Kidney (tissue), 13 donors: ENCODE measurements at regions not wholly inside any gene's neighbourhood (a gene's known extent, or its start where the extent isn't known, plus 50 kb on each side); places are given as distances from the start of the nearest gene placed in this dataset.

ENCODE experiments used
- DNase-seq, 5 donors: peaks; one replicate each; pipeline ENCODE4 v3.0.0-alpha.2; 2013 to 2020
- FAIRE-seq: peaks from 2 replicates; lab custom pipeline; 2012; peaks lifted over from hg19 to GRCh38; lab: Jason Lieb, UNC
- H3K27ac ChIP-seq, 2 donors: one replicate each; pipeline ENCODE4 v1.7.0; 2013; ENCODE audit warnings: low read depth in 2 of 2, low read length in 2 of 2, inconsistent platforms in 1 of 2
- H3K27me3 ChIP-seq: one replicate; pipeline ENCODE4 v1.7.1; 2013; ENCODE audit warnings: low read length, inconsistent platforms; ENCODE audit not compliant: control insufficient read depth, insufficient read depth
- H3K36me3 ChIP-seq, 3 donors: one replicate each; pipeline versions ENCODE4 v1.7.0 to v1.7.1; 2013; ENCODE audit warnings: low read length in 3 of 3, control low read depth in 1 of 3, inconsistent platforms in 1 of 3; ENCODE audit not compliant: insufficient read depth in 3 of 3, control insufficient read depth in 2 of 3
- H3K4me1 ChIP-seq, 3 donors: one replicate each; pipeline versions ENCODE4 v1.7.0 to v1.7.1; 2013; ENCODE audit warnings: low read length in 3 of 3, inconsistent platforms in 1 of 3, low read depth in 1 of 3; ENCODE audit not compliant: control insufficient read depth in 2 of 3, insufficient read depth in 2 of 3
- H3K4me3 ChIP-seq, 3 donors: one replicate each; pipeline versions ENCODE4 v1.7.0 to v1.8.1; 2013; ENCODE audit warnings: low read length in 3 of 3, control low read depth in 1 of 3, inconsistent platforms in 1 of 3
- H3K9ac ChIP-seq, 3 donors: one replicate each; pipeline versions ENCODE4 v1.7.0 to v1.7.1; 2013; ENCODE audit warnings: low read length in 3 of 3, control low read depth in 1 of 3, inconsistent platforms in 1 of 3
- H3K9me3 ChIP-seq, 3 donors: one replicate each; pipeline versions ENCODE4 v1.7.0 to v1.7.1; 2013; ENCODE audit warnings: low read length in 3 of 3, control low read depth in 1 of 3, inconsistent platforms in 1 of 3; ENCODE audit not compliant: control insufficient read depth in 2 of 3, insufficient read depth in 1 of 3
- CTCF ChIP-seq: IDR thresholded peaks from 3 replicates; pipeline ENCODE4 v1.5.1; 2012; ENCODE audit warnings: mild to moderate bottlenecking, moderate library complexity, borderline replicate concordance; ENCODE audit not compliant: insufficient read depth; ENCODE audit errors: extremely low read depth
- intact Hi-C: fragments of 100-400 bp; cut with DNase I; formaldehyde crosslinking; loops from one replicate; pipeline ENCODE4 v1.11.1; 2022
- donor health status: control.
- donor health status: control.
- donor health status: control.
- donor health status: control.
- donor health status: control.
- donor health status: DM: yes; HTN: yes; CAD: no.
- donor health status: Normal renal cell carcinoma (clear cell type).

GRCh38 chr3:107992976-107993684 is 97.7 kb downstream of the CD47 start:
- Histone ChIP-seq H3K9me3 (no peaks in the 10 kb centered on the region), H3K4me1 (no peaks in the 10 kb centered on the region), H3K27me3 (no peaks in the 10 kb centered on the region), H3K36me3 (no peaks in the 10 kb centered on the region), H3K27ac (no peak overlapping the region), H3K4me3 (no peak overlapping the region), H3K9ac (no peak overlapping the region)
- FAIRE-seq = no peak
- peak in 2 of 5 donors; percentile 15 to 74 for DNase-seq
- intact Hi-C loops = no loop called here
- no peak for TF ChIP-seq CTCF

GRCh38 chr3:107990926-107991325 is 99.9 kb downstream of the CD47 start:
- Histone ChIP-seq H3K4me3 (no peak overlapping the region), H3K36me3 (no peaks in the 10 kb centered on the region), H3K4me1 (no peaks in the 10 kb centered on the region), H3K27me3 (no peaks in the 10 kb centered on the region), H3K9ac (no peak overlapping the region), H3K27ac (no peak overlapping the region), H3K9me3 (no peaks in the 10 kb centered on the region)
- no peak for FAIRE-seq
- no peak for DNase-seq
- TF ChIP-seq CTCF = no peak
- intact Hi-C loops = no loop called here

- FAIRE-seq (no peak), DNase-seq (no peak)
- H3K4me3 ChIP-seq = no peak overlapping the region
- H3K27me3 ChIP-seq = no peaks in the 10 kb centered on the region
- H3K4me1 ChIP-seq = no peaks in the 10 kb centered on the region
- intact Hi-C loops = no loop called here
- no peak overlapping the region for H3K9ac ChIP-seq
- no peaks in the 10 kb centered on the region for H3K36me3 ChIP-seq
- TF ChIP-seq CTCF = no peak
- H3K27ac ChIP-seq = no peak overlapping the region
- no peaks in the 10 kb centered on the region for H3K9me3 ChIP-seq
Measured at GRCh38 chr3:107990433-107990832, 100.4 kb downstream of the CD47 start.

GRCh38 chr3:107989661-107990060 is 101.2 kb downstream of the CD47 start:
- no peaks in the 10 kb centered on the region for H3K4me1 ChIP-seq
- no peak for FAIRE-seq

More at GRCh38 chr3:107989661-107990060, 101.2 kb downstream of the CD47 start:
- Histone ChIP-seq H3K36me3 (no peaks in the 10 kb centered on the region), H3K27me3 (no peaks in the 10 kb centered on the region), H3K9me3 (no peaks in the 10 kb centered on the region), H3K9ac (no peak overlapping the region), H3K4me3 (no peak overlapping the region), H3K27ac (no peak overlapping the region)
- intact Hi-C loops = no loop called here
- TF ChIP-seq CTCF = no peak
- DNase-seq = no peak
